Kidney epithelial cell (primary cell): ENCODE measurements at regions not wholly inside any gene's neighbourhood (a gene's known extent, or its start where the extent isn't known, plus 50 kb on each side); places are given as distances from the start of the nearest gene placed in this dataset.

Source experiments
- DNase-seq: peaks from one replicate; pipeline ENCODE4 v3.0.0-alpha.2; 2010; ENCODE audit warnings: low read depth
- H3K27me3 ChIP-seq: 2 replicates; pipeline ENCODE4 v1.6.0; 2011; ENCODE audit warnings: low read length; ENCODE audit not compliant: control insufficient read depth, insufficient read depth
- H3K36me3 ChIP-seq: 2 replicates; pipeline ENCODE4 v1.5.1; 2011; ENCODE audit warnings: low read length; ENCODE audit not compliant: control insufficient read depth, insufficient read depth
- H3K4me3 ChIP-seq: 2 replicates; pipeline ENCODE4 v1.5.1; 2011; ENCODE audit warnings: low read depth, mild to moderate bottlenecking, control low read depth, low read length
- TF ChIP-seq, protein P1 (sequence below): IDR thresholded peaks from 2 replicates; pipeline ENCODE4 v1.5.1; 2011; ENCODE audit warnings: mild to moderate bottlenecking, moderate library complexity, low read length, control low read depth, inconsistent platforms; ENCODE audit not compliant: insufficient read depth, poor library complexity, severe bottlenecking

DNA sequence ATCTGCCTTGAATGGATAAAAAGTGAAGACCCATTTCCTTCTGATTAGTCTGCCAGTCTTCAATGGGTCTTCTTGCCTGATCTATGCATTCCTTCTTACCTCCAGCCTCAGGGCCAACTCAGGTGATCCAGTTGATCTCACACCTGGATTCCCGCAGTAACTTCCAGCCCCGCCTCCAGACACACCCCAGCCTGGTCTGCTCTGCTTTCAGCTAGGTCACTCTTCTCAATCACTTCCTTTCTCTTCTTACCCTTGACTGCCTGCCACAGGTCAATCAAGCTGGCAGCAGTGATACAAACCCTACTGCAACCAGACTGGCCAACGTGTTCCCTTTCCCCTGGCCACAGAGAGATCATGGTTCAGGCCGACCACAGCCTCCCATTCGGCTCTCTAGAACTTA lies 263.6 kb downstream of the ZNF516 start:
- no peaks in the 10 kb centered on the region for H3K36me3 ChIP-seq
- H3K4me3 ChIP-seq: no peak overlapping the region
- no peak for DNase-seq
- TF ChIP-seq, protein P1, sequence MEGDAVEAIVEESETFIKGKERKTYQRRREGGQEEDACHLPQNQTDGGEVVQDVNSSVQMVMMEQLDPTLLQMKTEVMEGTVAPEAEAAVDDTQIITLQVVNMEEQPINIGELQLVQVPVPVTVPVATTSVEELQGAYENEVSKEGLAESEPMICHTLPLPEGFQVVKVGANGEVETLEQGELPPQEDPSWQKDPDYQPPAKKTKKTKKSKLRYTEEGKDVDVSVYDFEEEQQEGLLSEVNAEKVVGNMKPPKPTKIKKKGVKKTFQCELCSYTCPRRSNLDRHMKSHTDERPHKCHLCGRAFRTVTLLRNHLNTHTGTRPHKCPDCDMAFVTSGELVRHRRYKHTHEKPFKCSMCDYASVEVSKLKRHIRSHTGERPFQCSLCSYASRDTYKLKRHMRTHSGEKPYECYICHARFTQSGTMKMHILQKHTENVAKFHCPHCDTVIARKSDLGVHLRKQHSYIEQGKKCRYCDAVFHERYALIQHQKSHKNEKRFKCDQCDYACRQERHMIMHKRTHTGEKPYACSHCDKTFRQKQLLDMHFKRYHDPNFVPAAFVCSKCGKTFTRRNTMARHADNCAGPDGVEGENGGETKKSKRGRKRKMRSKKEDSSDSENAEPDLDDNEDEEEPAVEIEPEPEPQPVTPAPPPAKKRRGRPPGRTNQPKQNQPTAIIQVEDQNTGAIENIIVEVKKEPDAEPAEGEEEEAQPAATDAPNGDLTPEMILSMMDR: no peak
- no peaks in the 10 kb centered on the region for H3K27me3 ChIP-seq

DNA sequence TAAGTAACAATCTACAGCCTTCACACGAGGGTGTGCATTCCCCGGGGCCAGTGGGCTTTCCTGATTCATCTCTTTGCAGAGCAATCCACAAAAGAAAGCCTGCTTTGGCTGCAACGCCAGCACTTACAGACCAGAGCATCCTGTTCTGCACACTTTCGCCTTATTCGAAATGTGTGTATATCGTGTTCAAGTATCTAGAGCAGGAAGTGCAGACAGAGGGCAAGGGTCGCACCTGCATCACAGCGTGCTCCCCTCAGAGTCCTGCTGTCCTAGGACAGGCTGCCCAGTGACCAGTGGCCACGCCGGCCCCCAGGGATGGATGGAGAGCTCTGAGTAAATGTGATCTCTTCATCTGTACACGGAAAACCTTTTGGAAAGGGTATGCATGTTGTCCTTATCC lies 264.3 kb downstream of the ZNF516 start:
- Histone ChIP-seq H3K4me3 (no peak overlapping the region), H3K36me3 (no peaks in the 10 kb centered on the region), H3K27me3 (no peaks in the 10 kb centered on the region)
- DNase-seq: no peak
- TF ChIP-seq, protein P1: no peak

DNA sequence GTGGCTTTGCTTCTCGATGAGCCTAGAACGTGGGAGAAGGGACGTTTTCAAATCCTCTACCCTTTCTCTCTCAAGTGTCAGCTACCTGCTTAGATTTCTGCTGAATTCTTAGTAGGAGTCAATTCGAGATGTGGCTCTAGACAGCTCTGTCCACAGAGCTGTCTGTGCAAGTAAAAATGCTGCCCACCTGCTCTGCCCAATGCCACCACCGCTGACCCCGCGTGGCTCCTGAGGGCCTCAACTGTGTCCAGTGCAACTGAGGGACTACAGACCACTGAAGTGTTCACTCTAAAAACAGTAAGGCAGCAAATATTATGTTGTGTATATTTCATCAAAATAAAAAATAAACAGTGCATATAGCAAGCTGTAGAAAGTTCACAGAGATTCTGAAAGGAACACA lies 266.3 kb downstream of the ZNF516 start:
- Histone ChIP-seq H3K36me3 (no peaks in the 10 kb centered on the region), H3K27me3 (no peaks in the 10 kb centered on the region), H3K4me3 (no peak overlapping the region)
- no peak for DNase-seq
- TF ChIP-seq, protein P1: no peak

DNA sequence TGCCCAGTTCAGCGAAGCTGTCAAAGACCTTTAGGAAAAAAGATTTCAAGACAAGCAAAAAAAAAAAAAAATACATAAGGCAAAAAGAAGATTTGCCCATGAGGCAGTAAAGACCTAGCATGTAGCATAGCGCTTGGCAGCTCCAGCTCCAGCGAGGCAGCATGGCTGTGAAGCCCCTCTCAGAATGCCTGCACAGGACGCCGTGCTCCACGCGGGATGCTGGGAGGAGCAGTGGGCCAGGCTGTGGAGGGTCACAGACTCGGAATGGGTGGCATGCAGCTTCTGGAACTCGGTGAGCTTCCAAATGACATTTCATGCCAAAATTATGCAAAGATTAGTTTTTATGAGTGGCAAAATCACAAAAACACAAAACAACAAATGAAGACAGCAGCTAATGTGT lies 267.3 kb downstream of the ZNF516 start:
- no peak overlapping the region for H3K4me3 ChIP-seq
- TF ChIP-seq, protein P1: no peak
- H3K27me3 ChIP-seq: no peaks in the 10 kb centered on the region
- no peaks in the 10 kb centered on the region for H3K36me3 ChIP-seq
- DNase-seq: no peak

DNA sequence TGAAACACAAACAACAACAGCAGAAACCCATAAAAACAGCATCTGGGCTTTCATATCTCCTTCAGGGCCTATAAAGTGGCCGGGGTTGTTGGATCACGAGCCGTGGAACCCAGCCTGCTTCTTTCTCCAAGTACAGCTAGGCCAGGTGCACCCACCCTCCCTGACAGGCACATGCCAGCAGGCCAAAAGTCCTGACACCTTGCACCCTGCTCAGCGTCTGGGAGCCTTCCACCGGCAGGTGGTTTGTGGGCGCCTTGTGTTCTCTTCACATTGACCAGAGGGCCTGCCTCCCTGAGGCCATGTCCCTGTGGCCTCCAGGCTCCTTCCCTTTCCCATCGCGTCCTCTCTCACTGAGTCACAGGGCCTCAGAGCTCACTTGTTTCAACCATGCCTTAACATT lies 271.6 kb downstream of the ZNF516 start:
- Histone ChIP-seq H3K27me3 (no peaks in the 10 kb centered on the region), H3K36me3 (no peaks in the 10 kb centered on the region), H3K4me3 (no peak overlapping the region)
- DNase-seq: no peak
- TF ChIP-seq, protein P1: no peak

DNA sequence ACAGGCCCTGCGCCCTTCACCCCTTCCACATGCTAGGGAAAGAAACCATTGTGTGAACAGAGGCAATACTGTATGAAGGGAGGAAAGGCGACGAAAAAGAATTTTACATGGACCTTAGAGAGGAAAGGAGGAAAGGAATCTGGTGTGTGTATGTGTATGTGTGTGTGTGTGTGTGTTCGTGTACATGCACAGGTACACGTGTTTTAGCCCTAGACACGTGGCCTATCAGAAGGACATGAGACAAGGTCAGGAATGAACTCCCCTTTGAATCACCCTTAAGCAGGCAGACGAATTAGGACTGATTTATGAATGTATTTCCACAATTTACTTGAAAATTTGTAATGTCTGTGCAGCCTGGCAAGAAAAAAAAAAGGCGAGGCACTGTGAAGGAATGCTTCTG lies 276.0 kb downstream of the ZNF516 start:
- DNase-seq: no peak
- no peak overlapping the region for H3K4me3 ChIP-seq
- TF ChIP-seq, protein P1: no peak
- H3K27me3 ChIP-seq: no peaks in the 10 kb centered on the region
- H3K36me3 ChIP-seq: no peaks in the 10 kb centered on the region
